Glutamatergic neuron (in vitro differentiated cells): ENCODE measurements at regions not wholly inside any gene's neighbourhood (a gene's known extent, or its start where the extent isn't known, plus 50 kb on each side); places are given as distances from the start of the nearest gene placed in this dataset.

Experiments
- DNase-seq: peaks from one replicate; pipeline ENCODE4 v3.0.0; 2022
- H3K27ac Mint-ChIP-seq: one replicate; pipeline ENCODE4 v1.8.0; 2020; ENCODE audit warnings: mild to moderate bottlenecking, mixed read lengths, inconsistent platforms; ENCODE audit not compliant: unreplicated experiment
- H3K27me3 Mint-ChIP-seq: one replicate; pipeline ENCODE4 v1.8.0; 2020; ENCODE audit warnings: mild to moderate bottlenecking, moderate library complexity, mixed read lengths, inconsistent platforms; ENCODE audit not compliant: unreplicated experiment
- H3K36me3 Mint-ChIP-seq: one replicate; pipeline ENCODE4 v1.8.0; 2020; ENCODE audit warnings: mild to moderate bottlenecking, mixed read lengths, inconsistent platforms; ENCODE audit not compliant: unreplicated experiment
- H3K4me1 Mint-ChIP-seq: one replicate; pipeline ENCODE4 v1.8.0; 2020; ENCODE audit warnings: mild to moderate bottlenecking, low read depth, mixed read lengths, inconsistent platforms; ENCODE audit not compliant: unreplicated experiment
- H3K4me3 Mint-ChIP-seq: one replicate; pipeline ENCODE4 v1.8.0; 2020; ENCODE audit warnings: mild to moderate bottlenecking, mixed read lengths, inconsistent platforms; ENCODE audit not compliant: unreplicated experiment
- H3K9me3 Mint-ChIP-seq: one replicate; pipeline ENCODE4 v1.8.0; 2020; ENCODE audit warnings: mild to moderate bottlenecking, moderate library complexity, mixed read lengths, inconsistent platforms; ENCODE audit not compliant: unreplicated experiment
- CTCF ChIP-seq: fragments of 200-600 bp; sonication (generic); IDR thresholded peaks from one replicate; pipeline ENCODE4 v1.5.0; 2021; ENCODE audit not compliant: partially characterized antibody, unreplicated experiment

GRCh38 chr11:34830648-34831047 is 85.5 kb downstream of the APIP start:
- no peak for DNase-seq
- Mint-ChIP-seq H3K4me3 (no peak overlapping the region), H3K27ac (no peak overlapping the region), H3K36me3 (no peaks in the 10 kb centered on the region), H3K27me3 (no peaks in the 10 kb centered on the region), H3K4me1 (no peaks in the 10 kb centered on the region), H3K9me3 (no peaks in the 10 kb centered on the region)
- no peak for TF ChIP-seq CTCF

GRCh38 chr11:34830035-34830434 is 86.1 kb downstream of the APIP start:
- Mint-ChIP-seq H3K4me1 (no peaks in the 10 kb centered on the region), H3K27me3 (no peaks in the 10 kb centered on the region), H3K36me3 (no peaks in the 10 kb centered on the region), H3K4me3 (no peak overlapping the region), H3K9me3 (no peaks in the 10 kb centered on the region), H3K27ac (no peak overlapping the region)
- DNase-seq = no peak
- no peak for TF ChIP-seq CTCF

- no peak for TF ChIP-seq CTCF
- DNase-seq = no peak
Observed at GRCh38 chr11:34827228-34827627, 89.0 kb downstream of the APIP start.

GRCh38 chr11:34826384-34826726 is 89.8 kb downstream of the APIP start:
- Mint-ChIP-seq H3K27me3 (no peaks in the 10 kb centered on the region), H3K9me3 (no peaks in the 10 kb centered on the region), H3K27ac (no peak overlapping the region), H3K36me3 (no peaks in the 10 kb centered on the region), H3K4me3 (no peak overlapping the region), H3K4me1 (no peaks in the 10 kb centered on the region)
- TF ChIP-seq CTCF = no peak
- DNase-seq = no peak

More at GRCh38 chr11:34827228-34827627, 89.0 kb downstream of the APIP start:
- Mint-ChIP-seq H3K4me3 (no peak overlapping the region), H3K27me3 (no peaks in the 10 kb centered on the region), H3K27ac (no peak overlapping the region), H3K9me3 (no peaks in the 10 kb centered on the region), H3K36me3 (no peaks in the 10 kb centered on the region), H3K4me1 (no peaks in the 10 kb centered on the region)

GRCh38 chr11:34825670-34826383 is 90.4 kb downstream of the APIP start:
- Mint-ChIP-seq H3K9me3 (no peaks in the 10 kb centered on the region), H3K36me3 (no peaks in the 10 kb centered on the region), H3K4me1 (no peaks in the 10 kb centered on the region), H3K27ac (no peak overlapping the region), H3K27me3 (no peaks in the 10 kb centered on the region), H3K4me3 (no peak overlapping the region)
- no peak for DNase-seq
- no peak for TF ChIP-seq CTCF
